GM12874 (cell line): ENCODE measurements at regions not wholly inside any gene's neighbourhood (a gene's known extent, or its start where the extent isn't known, plus 50 kb on each side); places are given as distances from the start of the nearest gene placed in this dataset.

Experiments used
- CTCF ChIP-seq: IDR thresholded peaks from 2 replicates; pipeline ENCODE4 v1.5.1; 2011; ENCODE audit warnings: low read depth, mild to moderate bottlenecking, control low read depth, low read length, moderate library complexity; ENCODE audit not compliant: insufficient read depth

- no peak for TF ChIP-seq CTCF
These were observed 157.7 kb downstream of the TMX3 start for GRCh38 chr18:68557183-68557582.

- no peak for TF ChIP-seq CTCF
These were observed 159.0 kb downstream of the TMX3 start for GRCh38 chr18:68555879-68556301.

- TF ChIP-seq CTCF = no peak
These were observed 165.7 kb downstream of the TMX3 start for GRCh38 chr18:68548904-68549870.

- no peak for TF ChIP-seq CTCF
These were observed 171.6 kb downstream of the TMX3 start for GRCh38 chr18:68543344-68543743.

- TF ChIP-seq CTCF = no peak
These were observed 172.1 kb downstream of the TMX3 start for GRCh38 chr18:68542846-68543245.

- TF ChIP-seq CTCF = no peak
These were observed 181.3 kb downstream of the TMX3 start for GRCh38 chr18:68533641-68534040.

- no peak for TF ChIP-seq CTCF
These were observed 182.5 kb downstream of the TMX3 start for GRCh38 chr18:68532328-68532885.
